Nucleus accumbens (tissue), 56 donors: ENCODE measurements at regions not wholly inside any gene's neighbourhood (a gene's known extent, or its start where the extent isn't known, plus 50 kb on each side); places are given as distances from the start of the nearest gene placed in this dataset.
A peak's percentile ranks its signal among the peaks of the same experiment; 100 is the strongest.

ENCODE experiments used
- DNase-seq, 56 donors: peaks; one replicate each; lab custom pipeline; 2025; lab: John Stamatoyannopoulos, UW

GRCh38 chr13:73603646-73604045 is 530.6 kb downstream of the KLF12 start:
- no peak for DNase-seq

GRCh38 chr13:73602295-73602694 is 531.9 kb downstream of the KLF12 start:
- no peak for DNase-seq

GRCh38 chr13:73601708-73602107 is 532.5 kb downstream of the KLF12 start:
- DNase-seq, result no peak

GRCh38 chr13:73599232-73600128 is 534.7 kb downstream of the KLF12 start:
- DNase-seq, result no peak

- no peak for DNase-seq
Observed at GRCh38 chr13:73598020-73598712, 536.0 kb downstream of the KLF12 start.

- no peak for DNase-seq
Observed at GRCh38 chr13:73596382-73596781, 537.6 kb downstream of the KLF5 start.

- no peak for DNase-seq
Observed at GRCh38 chr13:73593199-73593765, 534.5 kb downstream of the KLF5 start.

GRCh38 chr13:73591861-73592260 is 533.1 kb downstream of the KLF5 start:
- no peak for DNase-seq

GRCh38 chr13:73590795-73591194 is 532.0 kb downstream of the KLF5 start:
- DNase-seq, result no peak

- no peak for DNase-seq
Observed at GRCh38 chr13:73585236-73585635, 526.4 kb downstream of the KLF5 start.

- no peak for DNase-seq
Observed at GRCh38 chr13:73583331-73583730, 524.5 kb downstream of the KLF5 start.

- no peak for DNase-seq
Observed at GRCh38 chr13:73580513-73581267, 521.9 kb downstream of the KLF5 start.

GRCh38 chr13:73579574-73580274 is 520.9 kb downstream of the KLF5 start:
- no peak for DNase-seq

- no peak for DNase-seq
Observed at GRCh38 chr13:73578251-73578875, 519.6 kb downstream of the KLF5 start.

GRCh38 chr13:73576291-73576690 is 517.5 kb downstream of the KLF5 start:
- DNase-seq, result no peak

GRCh38 chr13:73572824-73573223 is 514.0 kb downstream of the KLF5 start:
- DNase-seq, result no peak

- DNase-seq, result no peak
Observed at GRCh38 chr13:73571376-73571775, 512.6 kb downstream of the KLF5 start.

GRCh38 chr13:73556902-73557301 is 498.1 kb downstream of the KLF5 start:
- DNase-seq, result peak in 7 of 56 donors; percentile 4 to 25 (median 12)

- DNase-seq, result no peak
Observed at GRCh38 chr13:73556128-73556527, 497.3 kb downstream of the KLF5 start.

GRCh38 chr13:73551736-73552135 is 492.9 kb downstream of the KLF5 start:
- DNase-seq, result no peak
